SK-N-SH treated with all-trans-retinoic acid at 6 μM for 48 hours (cell line): ENCODE measurements at regions not wholly inside any gene's neighbourhood (a gene's known extent, or its start where the extent isn't known, plus 50 kb on each side); places are given as distances from the start of the nearest gene placed in this dataset.

ENCODE experiments used
- BACH2 ChIP-seq: fragments of 250-450 bp; sonication (Bioruptor Pico); IDR thresholded peaks from 2 replicates; pipeline ENCODE4 v1.9.0; 2021; ENCODE audit warnings: mild to moderate bottlenecking, borderline replicate concordance
- CSDC2 ChIP-seq: fragments of 250-450 bp; sonication (Bioruptor Pico); IDR thresholded peaks from 2 replicates; pipeline ENCODE4 v1.5.0; 2020; ENCODE audit warnings: mild to moderate bottlenecking, moderate library complexity
- OSR1 ChIP-seq: fragments of 250-450 bp; sonication (Bioruptor Pico); IDR thresholded peaks from 2 replicates; pipeline ENCODE4 v1.8.0; 2022; ENCODE audit warnings: moderate library complexity, mild to moderate bottlenecking, inconsistent platforms
- PPARA ChIP-seq: fragments of 250-450 bp; sonication (Bioruptor Pico); IDR thresholded peaks from 2 replicates; pipeline ENCODE4 v1.5.0; 2020; ENCODE audit warnings: mild to moderate bottlenecking, borderline replicate concordance
- SNAI2 ChIP-seq: fragments of 250-450 bp; sonication (Bioruptor Pico); IDR thresholded peaks from 2 replicates; pipeline ENCODE4 v1.5.0; 2020; ENCODE audit warnings: mild to moderate bottlenecking, moderate library complexity
- ZFP30 ChIP-seq: fragments of 450-650 bp; formaldehyde crosslinking; IDR thresholded peaks from 2 replicates; pipeline ENCODE4 v1.5.0; 2022; ENCODE audit warnings: mild to moderate bottlenecking, moderate library complexity
- ZNF565 ChIP-seq: fragments of 450-650 bp; formaldehyde crosslinking; conservative IDR thresholded peaks from 2 replicates; pipeline ENCODE4 v1.5.0; 2020; ENCODE audit warnings: low read depth, mild to moderate bottlenecking, moderate library complexity
- ZNF8 ChIP-seq: fragments of 450-650 bp; formaldehyde crosslinking; IDR thresholded peaks from 2 replicates; pipeline ENCODE4 v1.5.0; 2020; ENCODE audit warnings: mild to moderate bottlenecking, moderate library complexity
- TF ChIP-seq, protein P1 (sequence below): fragments of 250-450 bp; sonication (Bioruptor Pico); IDR thresholded peaks from 2 replicates; pipeline ENCODE4 v1.8.0; 2020; ENCODE audit warnings: mild to moderate bottlenecking, moderate library complexity, borderline replicate concordance

DNA sequence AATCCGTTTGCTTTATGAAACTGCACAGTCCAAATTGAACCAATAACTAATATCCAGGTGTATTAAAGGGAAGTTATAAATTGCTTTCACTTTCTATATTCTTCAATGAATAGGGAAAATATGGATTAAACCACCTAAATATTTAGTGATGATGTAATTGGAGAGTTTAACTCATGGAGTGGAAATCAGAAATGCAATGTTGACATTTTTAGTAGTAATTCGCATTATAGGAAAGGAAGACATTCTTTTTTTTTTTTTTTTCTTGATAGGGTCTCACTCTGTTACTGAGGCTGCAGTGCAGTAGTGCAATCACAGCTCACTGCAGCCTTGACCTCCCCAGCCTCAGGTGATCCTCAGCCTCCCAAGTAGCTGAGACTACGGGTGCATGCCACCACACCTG, 321.9 kb downstream of the RNF144A start:
- TF ChIP-seq, protein P1, sequence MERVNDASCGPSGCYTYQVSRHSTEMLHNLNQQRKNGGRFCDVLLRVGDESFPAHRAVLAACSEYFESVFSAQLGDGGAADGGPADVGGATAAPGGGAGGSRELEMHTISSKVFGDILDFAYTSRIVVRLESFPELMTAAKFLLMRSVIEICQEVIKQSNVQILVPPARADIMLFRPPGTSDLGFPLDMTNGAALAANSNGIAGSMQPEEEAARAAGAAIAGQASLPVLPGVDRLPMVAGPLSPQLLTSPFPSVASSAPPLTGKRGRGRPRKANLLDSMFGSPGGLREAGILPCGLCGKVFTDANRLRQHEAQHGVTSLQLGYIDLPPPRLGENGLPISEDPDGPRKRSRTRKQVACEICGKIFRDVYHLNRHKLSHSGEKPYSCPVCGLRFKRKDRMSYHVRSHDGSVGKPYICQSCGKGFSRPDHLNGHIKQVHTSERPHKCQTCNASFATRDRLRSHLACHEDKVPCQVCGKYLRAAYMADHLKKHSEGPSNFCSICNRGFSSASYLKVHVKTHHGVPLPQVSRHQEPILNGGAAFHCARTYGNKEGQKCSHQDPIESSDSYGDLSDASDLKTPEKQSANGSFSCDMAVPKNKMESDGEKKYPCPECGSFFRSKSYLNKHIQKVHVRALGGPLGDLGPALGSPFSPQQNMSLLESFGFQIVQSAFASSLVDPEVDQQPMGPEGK (CRISPR knock-in tag): no peak
- no peak for TF ChIP-seq BACH2
- no peak for TF ChIP-seq ZFP30 (CRISPR knock-in tag)
- no peak for TF ChIP-seq CSDC2 (CRISPR knock-in tag)
- no peak for TF ChIP-seq ZNF565
- TF ChIP-seq SNAI2 (CRISPR knock-in tag): no peak
- TF ChIP-seq PPARA (CRISPR knock-in tag): no peak
- TF ChIP-seq OSR1 (CRISPR knock-in tag): no peak
- TF ChIP-seq ZNF8 (CRISPR knock-in tag): no peak
